CD4-positive, alpha-beta T cell treated with Interleukin-1 beta for 1 hour (primary cell): ENCODE measurements at regions not wholly inside any gene's neighbourhood (a gene's known extent, or its start where the extent isn't known, plus 50 kb on each side); places are given as distances from the start of the nearest gene placed in this dataset.
"Not testable (repeated sequence)": the region's sequence is repeated elsewhere in the genome, so short reads cannot be mapped to it uniquely, and the experiment has no call there.

Experiments used
- DNase-seq, 2 donors: peaks; one replicate each; pipeline ENCODE4 v3.0.0-alpha.2; 2020 to 2022

- DNase-seq = no peak
These were observed 51.4 kb upstream of the S1PR1 start for GRCh38 chr1:101185421-101185820.

GRCh38 chr1:101183388-101183699 is 53.5 kb upstream of the S1PR1 start:
- no peak for DNase-seq

GRCh38 chr1:101182627-101183387 is 54.0 kb upstream of the S1PR1 start:
- no peak for DNase-seq

- no peak for DNase-seq
These were observed 54.9 kb upstream of the S1PR1 start for GRCh38 chr1:101181930-101182329.

- DNase-seq = peak in 1 of 2 donors; percentile 40
These were observed 57.9 kb upstream of the S1PR1 start for GRCh38 chr1:101178688-101179491.

GRCh38 chr1:101178341-101178687 is 58.5 kb upstream of the S1PR1 start:
- no peak for DNase-seq

GRCh38 chr1:101175886-101176285 is 60.9 kb upstream of the S1PR1 start:
- DNase-seq = no peak

- no peak for DNase-seq
These were observed 61.4 kb upstream of the S1PR1 start for GRCh38 chr1:101175466-101175865.

GRCh38 chr1:101174722-101175121 is 62.1 kb upstream of the S1PR1 start:
- DNase-seq = no peak

GRCh38 chr1:101174298-101174697 is 62.5 kb upstream of the S1PR1 start:
- DNase-seq = not testable (repeated sequence)

- no peak for DNase-seq
These were observed 66.2 kb upstream of the S1PR1 start for GRCh38 chr1:101170506-101171050.

- no peak for DNase-seq
These were observed 68.9 kb upstream of the S1PR1 start for GRCh38 chr1:101167891-101168290.

- DNase-seq = no peak
These were observed 70.2 kb upstream of the S1PR1 start for GRCh38 chr1:101166583-101167120.

- DNase-seq = no peak
These were observed 70.9 kb upstream of the S1PR1 start for GRCh38 chr1:101165954-101166353.

GRCh38 chr1:101165532-101165931 is 71.3 kb upstream of the S1PR1 start:
- no peak for DNase-seq

GRCh38 chr1:101164776-101165175 is 72.0 kb upstream of the S1PR1 start:
- DNase-seq = no peak

- no peak for DNase-seq
These were observed 73.8 kb upstream of the S1PR1 start for GRCh38 chr1:101162736-101163735.

- DNase-seq = no peak
These were observed 74.5 kb upstream of the S1PR1 start for GRCh38 chr1:101162300-101162699.

- DNase-seq = no peak
These were observed 75.2 kb upstream of the S1PR1 start for GRCh38 chr1:101161619-101162018.

GRCh38 chr1:101158424-101158823 is 78.4 kb upstream of the S1PR1 start:
- no peak for DNase-seq

- no peak for DNase-seq
These were observed 82.3 kb upstream of the S1PR1 start for GRCh38 chr1:101154547-101154946.

GRCh38 chr1:101153692-101154091 is 83.1 kb upstream of the S1PR1 start:
- DNase-seq = no peak

- no peak for DNase-seq
These were observed 84.2 kb upstream of the S1PR1 start for GRCh38 chr1:101152633-101153032.
